GM13977 (cell line): ENCODE measurements at regions not wholly inside any gene's neighbourhood (a gene's known extent, or its start where the extent isn't known, plus 50 kb on each side); places are given as distances from the start of the nearest gene placed in this dataset.

Source experiments
- DNase-seq: peaks from one replicate; pipeline ENCODE4 v3.0.0; 2012; ENCODE audit warnings: low spot score
- CTCF ChIP-seq: IDR thresholded peaks from 2 replicates; pipeline ENCODE4 v1.5.1; 2012; ENCODE audit warnings: mild to moderate bottlenecking, control low read depth; ENCODE audit not compliant: insufficient read depth; ENCODE audit errors: extremely low read depth, missing control alignments
- in situ Hi-C: fragments of 300-500 bp; cut with MboI; formaldehyde crosslinking; loops from one replicate; pipeline ENCODE4 v1.12.0; 2022; ENCODE audit warnings: low sequenced_read_pairs, low pct_unique_long_range_greater_than_20kb, mixed read lengths, inconsistent platforms; ENCODE audit not compliant: unreplicated experiment

GRCh38 chr9:8012986-8013385 is 213.4 kb upstream of the DMAC1 start:
- TF ChIP-seq CTCF, result no peak
- no peak for DNase-seq
- in situ Hi-C loops, result no loop called here

- in situ Hi-C loops, result no loop called here
- no peak for DNase-seq
- no peak for TF ChIP-seq CTCF
Observed at GRCh38 chr9:8011974-8012373, 212.4 kb upstream of the DMAC1 start.

GRCh38 chr9:7996558-7996957 is 197.0 kb upstream of the DMAC1 start:
- DNase-seq, result no peak
- TF ChIP-seq CTCF, result no peak
- in situ Hi-C loops, result no loop called here

- no peak for DNase-seq
- no peak for TF ChIP-seq CTCF
- in situ Hi-C loops, result no loop called here
Observed at GRCh38 chr9:7988644-7989280, 189.2 kb upstream of the DMAC1 start.

- in situ Hi-C loops, result no loop called here
- TF ChIP-seq CTCF, result no peak
Observed at GRCh38 chr9:7984692-7985091, 185.1 kb upstream of the DMAC1 start.

GRCh38 chr9:7984203-7984602 is 184.6 kb upstream of the DMAC1 start:
- in situ Hi-C loops, result no loop called here
- TF ChIP-seq CTCF, result no peak
- DNase-seq, result no peak

More at GRCh38 chr9:7984692-7985091, 185.1 kb upstream of the DMAC1 start:
- no peak for DNase-seq
